Suprapubic skin (tissue), 4 donors: ENCODE measurements at regions not wholly inside any gene's neighbourhood (a gene's known extent, or its start where the extent isn't known, plus 50 kb on each side); places are given as distances from the start of the nearest gene placed in this dataset.
A peak's percentile ranks its signal among the peaks of the same experiment; 100 is the strongest.

Experiments
- DNase-seq, 2 donors: peaks; one replicate each; pipeline ENCODE4 v3.0.0-alpha.2; 2019; ENCODE audit warnings: low spot score in 2 of 2
- H3K27ac ChIP-seq: fragments of 200-600 bp; sonication (generic); one replicate; pipeline ENCODE4 v1.5.1; 2019
- H3K27me3 ChIP-seq: fragments of 200-600 bp; sonication (generic); one replicate; pipeline ENCODE4 v1.5.1; 2019
- H3K36me3 ChIP-seq: fragments of 200-600 bp; sonication (generic); one replicate; pipeline ENCODE4 v1.5.1; 2019
- H3K4me1 ChIP-seq: fragments of 200-600 bp; sonication (generic); one replicate; pipeline ENCODE4 v1.5.1; 2019
- H3K4me3 ChIP-seq: fragments of 200-600 bp; sonication (generic); one replicate; pipeline ENCODE4 v1.5.1; 2019; ENCODE audit warnings: mild to moderate bottlenecking
- H3K9me3 ChIP-seq: fragments of 200-600 bp; sonication (generic); one replicate; pipeline ENCODE4 v1.5.1; 2019
- CTCF ChIP-seq, 2 donors: fragments of 200-600 bp in 1 of 2; fragments of 450-650 bp in 1 of 2; sonication (generic) in 1 of 2; IDR thresholded peaks; one replicate each; pipeline ENCODE4 v1.5.1; 2016 to 2019; ENCODE audit warnings: antibody characterized with exemption in 2 of 2, mild to moderate bottlenecking in 1 of 2, moderate library complexity in 1 of 2
- EP300 ChIP-seq: sonication (generic); formaldehyde crosslinking; IDR thresholded peaks from one replicate; pipeline ENCODE4 v1.6.1; 2017; ENCODE audit warnings: antibody characterized with exemption
- POLR2A ChIP-seq, 2 donors: fragments of 450-650 bp; IDR thresholded peaks; one replicate each; pipeline ENCODE4 v1.6.1; 2017; ENCODE audit warnings: antibody characterized with exemption in 2 of 2, mild to moderate bottlenecking in 2 of 2, moderate library complexity in 2 of 2
- POLR2AphosphoS5 ChIP-seq, 3 donors: sonication (generic); formaldehyde crosslinking; IDR thresholded peaks; one replicate each; pipeline ENCODE4 v1.6.1; 2017; ENCODE audit warnings: antibody characterized with exemption in 3 of 3
- WGBS: methylation state at CpG from one replicate; pipeline ENCODE4 v1.1.5; 2018; 5-methylcytosine and 5-hydroxymethylcytosine counted together

GRCh38 chr18:34159691-34160185 lies 65.0 kb downstream of the NOL4 start:
- Histone ChIP-seq H3K27ac (no peak overlapping the region), H3K4me3 (peak overlapping the region; percentile 25), H3K4me1 (peaks cover 7% of the 10 kb centered on the region), H3K27me3 (peaks cover 34% of the 10 kb centered on the region), H3K36me3 (no peaks in the 10 kb centered on the region), H3K9me3 (no peaks in the 10 kb centered on the region)
- 48% methylated on average over 13 of the region's 14 CpGs for WGBS
- DNase-seq: peak in 1 of 2 donors; percentile 63
- no peak for TF ChIP-seq POLR2AphosphoS5 (IDR thresholded peaks at IDR 0.05)
- TF ChIP-seq EP300: no peak
- no peak for TF ChIP-seq CTCF (IDR thresholded peaks at IDR 0.05)
- TF ChIP-seq POLR2A (IDR thresholded peaks at IDR 0.05): no peak

GRCh38 chr18:34158881-34159690 lies 65.6 kb downstream of the NOL4 start:
- TF ChIP-seq POLR2AphosphoS5 (IDR thresholded peaks at IDR 0.05) (no peak), CTCF (IDR thresholded peaks at IDR 0.05) (no peak), POLR2A (IDR thresholded peaks at IDR 0.05) (no peak), EP300 (no peak)
- DNase-seq: peak; percentile 51 to 77
- H3K27me3 ChIP-seq: peaks cover 34% of the 10 kb centered on the region
- peaks cover 7% of the 10 kb centered on the region for H3K4me1 ChIP-seq
- H3K36me3 ChIP-seq: no peaks in the 10 kb centered on the region
- peak overlapping the region; percentile 25 for H3K4me3 ChIP-seq
- WGBS: 6% methylated on average over 28 of the region's 54 CpGs
- no peaks in the 10 kb centered on the region for H3K9me3 ChIP-seq
- no peak overlapping the region for H3K27ac ChIP-seq

- Histone ChIP-seq H3K36me3 (no peaks in the 10 kb centered on the region), H3K4me3 (no peak overlapping the region), H3K27me3 (peaks cover 11% of the 10 kb centered on the region), H3K4me1 (no peaks in the 10 kb centered on the region), H3K9me3 (no peaks in the 10 kb centered on the region), H3K27ac (no peak overlapping the region)
- WGBS: 36% methylated on average over 1 of the region's 1 CpG
- TF ChIP-seq CTCF (IDR thresholded peaks at IDR 0.05): no peak
- no peak for TF ChIP-seq POLR2A (IDR thresholded peaks at IDR 0.05)
- TF ChIP-seq POLR2AphosphoS5 (IDR thresholded peaks at IDR 0.05): no peak
- TF ChIP-seq EP300: no peak
- no peak for DNase-seq
Observed at GRCh38 chr18:34153711-34154110, 71.0 kb downstream of the NOL4 start.

GRCh38 chr18:34131006-34131405 lies 93.7 kb downstream of the NOL4 start:
- Histone ChIP-seq H3K27me3 (no peaks in the 10 kb centered on the region), H3K36me3 (no peaks in the 10 kb centered on the region), H3K9me3 (no peaks in the 10 kb centered on the region), H3K4me1 (no peaks in the 10 kb centered on the region), H3K27ac (no peak overlapping the region), H3K4me3 (no peak overlapping the region)
- DNase-seq: no peak
- 68% methylated on average over 1 of the region's 1 CpG for WGBS
- TF ChIP-seq POLR2A (IDR thresholded peaks at IDR 0.05) (no peak), POLR2AphosphoS5 (IDR thresholded peaks at IDR 0.05) (no peak), CTCF (IDR thresholded peaks at IDR 0.05) (no peak), EP300 (no peak)

GRCh38 chr18:34128436-34128835 lies 96.3 kb downstream of the NOL4 start:
- no peaks in the 10 kb centered on the region for H3K36me3 ChIP-seq
- TF ChIP-seq POLR2AphosphoS5 (IDR thresholded peaks at IDR 0.05): no peak

More at GRCh38 chr18:34128436-34128835, 96.3 kb downstream of the NOL4 start:
- H3K4me1 ChIP-seq: no peaks in the 10 kb centered on the region
- no peaks in the 10 kb centered on the region for H3K9me3 ChIP-seq
- DNase-seq: no peak
- H3K27me3 ChIP-seq: no peaks in the 10 kb centered on the region
- no peak overlapping the region for H3K4me3 ChIP-seq
- H3K27ac ChIP-seq: no peak overlapping the region
